Sigmoid colon (tissue), 4 donors: ENCODE measurements at regions not wholly inside any gene's neighbourhood (a gene's known extent, or its start where the extent isn't known, plus 50 kb on each side); places are given as distances from the start of the nearest gene placed in this dataset.

Experiments used
- CTCF ChIP-seq, 4 experiments: fragments of 450-650 bp in 3 of 4; fragments of 200-600 bp in 1 of 4; IDR thresholded peaks; one replicate each; pipeline ENCODE4 v1.5.1; 2016 to 2019; ENCODE audit warnings: antibody characterized with exemption in 4 of 4, mild to moderate bottlenecking in 3 of 4, moderate library complexity in 2 of 4
- EP300 ChIP-seq, 4 donors: sonication (generic); formaldehyde crosslinking; IDR thresholded peaks; one replicate each; pipeline ENCODE4 v1.6.1; 2017; ENCODE audit warnings: antibody characterized with exemption in 4 of 4
- POLR2A ChIP-seq, 2 donors: fragments of 450-650 bp; IDR thresholded peaks; one replicate each; pipeline ENCODE4 v1.6.1; 2016; ENCODE audit warnings: antibody characterized with exemption in 2 of 2, mild to moderate bottlenecking in 2 of 2, moderate library complexity in 2 of 2
- POLR2AphosphoS5 ChIP-seq, 4 donors: sonication (generic); formaldehyde crosslinking; IDR thresholded peaks; one replicate each; pipeline ENCODE4 v1.6.1; 2017; ENCODE audit warnings: antibody characterized with exemption in 4 of 4

GRCh38 chr1:14113841-14114567 is 414.0 kb downstream of the PRDM2 start:
- TF ChIP-seq CTCF (IDR thresholded peaks at IDR 0.05) (peak in 3 of 4 experiments; percentile 20 to 43 (median 26)), POLR2AphosphoS5 (IDR thresholded peaks at IDR 0.05) (no peak), POLR2A (IDR thresholded peaks at IDR 0.05) (no peak), EP300 (IDR thresholded peaks at IDR 0.05) (no peak)
